Lower leg skin (tissue), 3 donors: ENCODE measurements at regions not wholly inside any gene's neighbourhood (a gene's known extent, or its start where the extent isn't known, plus 50 kb on each side); places are given as distances from the start of the nearest gene placed in this dataset.

Experiments
- POLR2A ChIP-seq, 2 donors: fragments of 450-650 bp; IDR thresholded peaks; one replicate each; pipeline ENCODE4 v1.6.1; 2016 to 2017; ENCODE audit warnings: antibody characterized with exemption in 2 of 2, mild to moderate bottlenecking in 1 of 2, moderate library complexity in 1 of 2
- TF ChIP-seq, protein P1 (sequence below), 3 donors: fragments of 450-650 bp; IDR thresholded peaks; one replicate each; pipeline ENCODE4 v1.5.1; 2016; ENCODE audit warnings: antibody characterized with exemption in 3 of 3, mild to moderate bottlenecking in 3 of 3, moderate library complexity in 2 of 3

DNA sequence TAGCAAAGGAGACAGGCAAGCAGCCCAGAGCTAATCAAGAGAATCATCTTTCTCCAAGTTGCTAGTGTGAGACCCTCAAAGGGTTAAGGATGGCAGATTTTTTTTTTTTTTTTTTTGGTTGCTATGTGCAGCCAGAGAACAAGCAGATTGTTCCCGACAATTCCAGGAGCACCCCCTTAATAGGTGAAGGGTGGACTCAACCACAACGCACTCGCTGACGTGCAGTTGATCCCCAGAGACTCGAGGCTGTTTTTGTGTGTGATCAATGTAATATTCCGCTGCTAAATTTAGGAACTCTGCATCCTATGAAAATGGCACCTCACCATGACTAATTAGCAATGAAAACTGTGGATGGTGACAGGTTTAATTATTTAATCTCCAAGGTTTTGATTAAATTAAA lies 789.0 kb downstream of the KCNA4 start:
- TF ChIP-seq, protein P1, sequence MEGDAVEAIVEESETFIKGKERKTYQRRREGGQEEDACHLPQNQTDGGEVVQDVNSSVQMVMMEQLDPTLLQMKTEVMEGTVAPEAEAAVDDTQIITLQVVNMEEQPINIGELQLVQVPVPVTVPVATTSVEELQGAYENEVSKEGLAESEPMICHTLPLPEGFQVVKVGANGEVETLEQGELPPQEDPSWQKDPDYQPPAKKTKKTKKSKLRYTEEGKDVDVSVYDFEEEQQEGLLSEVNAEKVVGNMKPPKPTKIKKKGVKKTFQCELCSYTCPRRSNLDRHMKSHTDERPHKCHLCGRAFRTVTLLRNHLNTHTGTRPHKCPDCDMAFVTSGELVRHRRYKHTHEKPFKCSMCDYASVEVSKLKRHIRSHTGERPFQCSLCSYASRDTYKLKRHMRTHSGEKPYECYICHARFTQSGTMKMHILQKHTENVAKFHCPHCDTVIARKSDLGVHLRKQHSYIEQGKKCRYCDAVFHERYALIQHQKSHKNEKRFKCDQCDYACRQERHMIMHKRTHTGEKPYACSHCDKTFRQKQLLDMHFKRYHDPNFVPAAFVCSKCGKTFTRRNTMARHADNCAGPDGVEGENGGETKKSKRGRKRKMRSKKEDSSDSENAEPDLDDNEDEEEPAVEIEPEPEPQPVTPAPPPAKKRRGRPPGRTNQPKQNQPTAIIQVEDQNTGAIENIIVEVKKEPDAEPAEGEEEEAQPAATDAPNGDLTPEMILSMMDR (IDR thresholded peaks at IDR 0.05), result no peak
- TF ChIP-seq POLR2A (IDR thresholded peaks at IDR 0.05), result no peak
